Astrocyte (in vitro differentiated cells and primary cell): ENCODE measurements at regions not wholly inside any gene's neighbourhood (a gene's known extent, or its start where the extent isn't known, plus 50 kb on each side); places are given as distances from the start of the nearest gene placed in this dataset.

ENCODE experiments used
- CTCF ChIP-seq: IDR thresholded peaks from 2 replicates; pipeline ENCODE4 v1.5.1; 2011; ENCODE audit warnings: low read depth, mild to moderate bottlenecking, inconsistent platforms, low read length, moderate library complexity; ENCODE audit not compliant: insufficient read depth
- EZH2 ChIP-seq: IDR thresholded peaks from 2 replicates; pipeline ENCODE4 v1.6.1; 2012; ENCODE audit warnings: mild to moderate bottlenecking, low read length, inconsistent platforms; ENCODE audit not compliant: insufficient read depth

- TF ChIP-seq CTCF: no peak
- TF ChIP-seq EZH2: no peak
These were observed 125.1 kb downstream of the AQP4 start for GRCh38 chr18:26740396-26740795.
